NCI-H69 (cell line): ENCODE measurements at regions not wholly inside any gene's neighbourhood (a gene's known extent, or its start where the extent isn't known, plus 50 kb on each side); places are given as distances from the start of the nearest gene placed in this dataset.

Source experiments
- DNase-seq: peaks from one replicate; lab custom pipeline; 2025; lab: John Stamatoyannopoulos, UW

DNA sequence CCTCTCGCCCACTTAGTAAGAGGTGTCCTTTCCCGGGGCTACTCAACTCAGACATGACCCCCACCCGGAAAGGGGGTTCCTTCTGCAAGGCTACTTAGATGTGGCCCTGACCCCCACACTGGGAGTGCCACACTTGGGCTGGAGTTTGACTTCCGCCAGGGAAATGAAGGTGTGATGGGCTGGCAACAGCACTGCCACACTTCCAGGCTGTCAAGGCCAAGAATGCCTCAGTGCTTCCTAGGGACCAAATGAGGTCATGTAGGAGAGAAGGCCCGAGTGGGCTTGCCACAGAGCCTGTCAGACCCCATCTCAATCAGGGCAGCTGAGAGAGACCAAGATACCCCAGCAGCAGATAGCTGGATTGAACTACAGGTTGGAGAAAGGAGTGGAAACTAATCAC is 55.5 kb downstream of the DRD1 start:
- DNase-seq, result no peak

DNA sequence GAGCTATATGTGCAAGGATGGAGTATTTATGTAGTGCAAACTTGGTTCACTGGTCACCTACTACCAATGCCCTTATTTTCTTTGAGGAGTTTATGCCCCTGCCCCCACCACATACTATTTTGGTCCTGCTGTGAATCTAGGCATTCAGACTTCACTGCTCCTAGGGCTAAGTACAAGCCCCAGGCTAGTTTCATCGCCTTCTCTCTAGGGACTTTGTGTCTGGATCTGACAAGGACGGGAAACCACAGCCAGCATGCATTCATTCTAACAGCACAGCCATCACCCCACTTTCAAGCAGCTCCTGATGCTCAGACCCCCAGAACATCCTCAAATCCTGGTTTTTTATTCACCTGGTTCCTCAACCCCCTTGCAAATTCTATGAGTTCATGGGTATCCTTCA is 56.8 kb downstream of the DRD1 start:
- DNase-seq, result peak; percentile 12

DNA sequence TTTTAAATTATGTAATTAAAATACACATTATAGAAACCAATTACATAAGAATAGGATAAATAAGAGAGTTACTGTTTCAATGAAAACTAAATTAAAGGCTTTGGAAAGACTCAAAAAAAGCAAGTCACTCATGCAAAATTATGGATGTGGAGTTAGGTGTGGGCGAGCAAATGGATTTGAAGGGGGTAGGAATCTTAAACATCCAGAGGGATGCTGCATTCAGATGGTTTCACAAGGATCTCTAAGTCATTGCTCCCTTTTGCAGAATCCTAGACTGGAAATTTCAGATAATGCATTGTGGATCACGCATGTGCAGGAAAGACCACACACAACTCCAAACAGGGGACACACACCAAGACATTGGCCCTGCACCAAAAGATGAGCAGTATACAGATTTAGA is 57.5 kb downstream of the DRD1 start:
- no peak for DNase-seq

DNA sequence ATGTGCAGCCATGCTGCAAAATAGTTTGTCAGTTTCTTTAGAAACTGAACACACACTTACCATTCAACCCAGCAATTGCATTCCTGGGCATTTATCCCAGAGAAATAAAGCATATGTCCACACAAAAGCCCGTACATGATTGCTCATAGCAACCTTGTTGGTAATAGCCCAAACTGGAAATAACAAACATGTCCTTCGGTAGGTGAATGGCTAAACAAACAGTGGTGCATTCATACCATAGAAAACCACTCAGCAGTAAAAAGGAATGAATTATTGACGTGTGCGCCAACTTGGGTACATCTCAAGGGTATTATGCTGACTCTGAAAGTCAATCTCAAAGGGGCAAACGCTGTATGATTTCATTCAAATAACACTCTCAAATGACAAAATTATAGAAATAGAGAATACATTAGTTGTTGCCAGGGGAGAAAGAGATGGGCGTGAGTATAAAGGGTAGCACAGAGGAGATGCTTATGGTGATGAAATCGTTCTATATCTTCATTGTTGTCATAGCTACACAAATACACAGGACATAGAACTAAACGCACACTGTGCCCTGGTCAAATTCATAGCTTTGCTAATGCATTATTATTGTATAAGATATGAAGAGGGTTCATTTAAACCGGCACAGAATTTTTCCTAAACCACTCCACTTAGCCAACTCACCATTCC is 58.2 kb downstream of the DRD1 start:
- peak; percentile 70 for DNase-seq

DNA sequence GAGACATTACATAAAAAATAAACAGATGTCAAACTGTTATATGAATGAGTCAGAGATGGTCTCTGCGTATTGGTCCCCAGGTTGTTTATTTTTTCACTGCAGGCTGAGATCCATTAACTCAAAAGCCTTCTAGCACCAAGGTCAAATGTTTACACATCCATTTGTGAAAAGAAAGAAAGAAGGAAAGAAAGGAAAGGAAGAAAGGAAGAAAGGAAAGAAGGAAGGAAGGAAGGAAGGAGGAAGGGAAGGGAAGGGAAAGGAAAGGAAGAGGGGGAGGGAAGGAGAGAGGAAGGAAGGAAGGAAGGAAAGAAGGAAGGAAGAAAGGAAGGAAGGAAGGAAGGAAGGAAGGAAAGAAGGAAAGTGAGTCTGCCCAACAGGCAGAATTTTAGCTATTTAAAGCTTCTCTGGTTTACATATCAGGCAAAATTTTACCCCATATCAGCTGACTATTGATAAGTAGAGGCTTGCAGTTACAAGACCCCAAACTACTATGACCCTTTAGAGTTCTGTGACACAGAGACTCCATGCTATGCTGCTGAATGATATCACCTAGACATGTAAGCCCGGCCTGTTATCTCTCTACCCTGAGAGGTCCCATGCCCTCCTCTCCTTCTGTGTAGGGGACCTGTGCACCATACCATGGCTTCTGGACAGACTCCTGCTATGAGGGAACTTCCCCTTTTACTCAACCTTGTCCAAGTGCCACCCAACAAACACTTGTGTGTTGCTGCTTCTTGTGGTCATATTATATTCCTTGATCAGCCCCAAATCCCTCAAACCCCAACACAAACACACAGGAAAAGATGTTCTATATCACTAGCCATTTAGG is 59.0 kb downstream of the DRD1 start:
- peak; percentile 4 for DNase-seq

DNA sequence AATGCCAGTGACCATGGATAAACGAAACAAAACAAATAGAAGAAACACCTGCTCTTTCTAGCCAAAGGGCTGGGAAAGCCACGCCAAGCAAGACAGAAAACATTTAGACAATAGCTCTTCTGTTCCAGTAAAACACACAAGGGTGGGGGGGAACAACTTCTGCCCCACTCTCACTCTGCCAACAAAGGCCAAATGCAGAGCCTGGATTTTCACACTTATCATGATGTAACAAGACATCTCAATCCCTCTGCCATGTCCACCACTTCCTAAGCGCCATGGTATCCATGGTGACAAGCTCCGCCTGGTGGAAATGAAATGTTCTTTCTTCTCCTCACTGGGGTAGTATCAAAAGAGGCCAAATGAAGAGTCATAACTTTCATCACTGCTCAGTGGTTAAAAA is 60.6 kb downstream of the DRD1 start:
- peak; percentile 24 for DNase-seq

DNA sequence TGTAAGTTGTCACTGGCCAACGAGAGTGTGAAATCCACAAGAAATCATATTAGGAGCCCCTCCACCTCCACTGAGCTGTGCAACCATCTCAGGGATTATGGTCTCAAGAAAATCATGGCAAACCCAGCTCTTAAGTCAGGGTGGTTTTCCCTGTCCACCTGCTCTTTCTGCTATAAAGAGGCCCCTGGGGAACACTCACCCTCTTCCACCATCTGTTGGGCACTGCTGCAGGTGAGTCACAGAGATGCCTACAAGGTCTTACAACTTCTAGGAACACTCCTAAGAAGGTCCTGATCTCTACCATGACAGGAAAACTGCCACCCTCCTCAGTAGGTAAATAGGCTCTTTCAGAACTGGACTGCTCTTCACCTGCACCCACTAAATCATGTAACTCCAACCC is 61.8 kb downstream of the DRD1 start:
- DNase-seq, result peak; percentile 33

DNA sequence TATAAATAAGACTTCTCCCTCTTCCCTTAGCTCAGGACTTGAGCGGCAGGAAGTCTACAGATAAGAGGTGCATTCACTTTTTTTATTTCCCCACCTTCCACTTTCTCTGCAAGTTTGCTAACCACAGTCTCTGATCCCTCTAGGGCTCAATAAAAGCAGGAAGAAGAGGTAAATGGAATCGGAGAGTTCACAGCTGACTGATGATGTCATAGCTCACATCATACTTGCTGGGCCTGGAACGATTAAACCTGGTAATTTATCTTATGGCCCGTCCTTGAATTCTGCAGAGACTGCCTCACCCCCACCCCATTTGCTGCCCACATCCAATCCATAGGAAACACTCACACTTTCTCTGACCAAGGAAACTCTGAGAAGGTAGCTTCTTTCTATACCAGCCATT is 62.9 kb downstream of the DRD1 start:
- no peak for DNase-seq

DNA sequence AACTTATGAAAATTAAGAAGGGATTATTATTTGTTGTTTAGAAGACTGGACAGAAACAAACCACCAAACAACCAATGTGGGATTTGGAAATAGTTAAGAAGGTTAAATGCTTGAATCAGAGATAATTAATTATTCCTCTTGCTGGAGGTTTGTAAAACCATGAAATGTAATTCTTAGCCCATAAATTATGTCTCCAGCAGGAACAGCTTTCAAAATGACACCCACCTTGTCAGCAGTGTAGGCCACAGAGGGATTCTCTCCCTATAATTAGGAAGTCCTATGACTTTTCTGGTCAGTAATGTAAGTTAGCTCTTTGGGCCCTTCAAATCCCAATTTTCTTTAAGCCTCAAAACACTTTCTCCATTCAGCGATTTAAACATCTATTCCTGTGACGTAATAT is 63.3 kb downstream of the DRD1 start:
- no peak for DNase-seq

DNA sequence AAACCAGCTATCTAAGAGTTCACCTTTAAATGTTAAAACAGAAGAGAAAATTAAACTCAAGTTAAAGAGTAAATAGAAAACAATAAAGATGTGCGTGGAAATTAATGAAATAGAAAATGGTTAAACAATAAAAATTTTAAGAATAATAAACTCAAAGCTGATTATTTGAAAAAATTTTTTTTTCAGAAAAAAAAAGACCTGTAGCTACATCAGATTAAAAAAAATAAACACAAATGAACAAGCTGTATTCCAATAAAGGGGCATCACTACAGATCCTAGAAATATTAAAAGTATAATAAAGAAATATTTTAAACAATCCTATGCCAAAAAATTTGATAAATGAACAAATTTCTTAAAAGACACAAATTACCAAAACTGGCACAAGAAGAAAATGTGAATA is 64.1 kb downstream of the DRD1 start:
- no peak for DNase-seq

DNA sequence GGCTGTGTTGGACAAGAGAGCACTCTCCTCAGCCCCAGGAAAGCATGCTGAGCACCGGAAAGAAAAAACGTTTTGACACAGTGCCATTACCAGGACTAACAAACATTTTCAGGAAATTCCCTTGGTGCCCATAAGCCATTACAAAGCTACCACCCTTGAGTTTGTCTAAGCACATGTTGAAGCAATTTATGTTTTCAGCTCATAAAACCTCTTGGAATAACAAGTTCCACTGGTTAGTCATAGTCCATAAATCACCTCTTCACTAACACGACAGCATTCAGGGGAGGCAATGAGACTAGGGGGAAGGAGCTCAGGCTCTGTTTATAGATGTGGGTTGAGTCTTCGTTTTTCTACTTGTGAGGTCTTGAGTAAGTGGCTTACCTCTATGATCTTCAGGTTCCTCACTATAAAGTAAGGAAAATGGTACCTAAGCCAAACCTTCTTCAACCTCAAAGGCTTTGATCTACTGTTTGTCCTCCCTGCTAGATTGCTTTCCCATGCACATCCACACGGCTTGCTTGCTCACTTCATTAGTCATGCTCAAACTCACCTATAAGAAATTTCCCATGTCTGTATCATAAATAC is 65.4 kb downstream of the DRD1 start:
- peak; percentile 38 for DNase-seq

DNA sequence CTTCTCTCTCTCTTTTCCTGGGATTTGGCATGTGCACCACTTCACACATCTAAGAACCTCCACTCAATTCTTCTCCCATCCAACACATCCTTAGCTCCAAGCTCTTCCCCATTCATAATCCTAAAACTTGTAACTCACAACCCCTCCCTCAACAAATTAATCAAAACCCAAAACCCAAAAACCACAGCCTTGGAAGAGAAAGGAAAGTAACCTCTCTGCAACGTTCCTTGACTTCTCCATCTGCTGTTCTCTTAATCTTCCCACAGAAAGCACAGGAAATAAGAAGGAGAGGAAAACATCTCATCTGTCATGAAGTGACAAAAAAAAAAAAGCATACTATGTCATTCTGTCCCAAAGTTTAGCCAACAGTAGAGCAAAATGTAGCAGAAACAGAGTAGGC is 66.2 kb downstream of the DRD1 start:
- DNase-seq, result no peak

DNA sequence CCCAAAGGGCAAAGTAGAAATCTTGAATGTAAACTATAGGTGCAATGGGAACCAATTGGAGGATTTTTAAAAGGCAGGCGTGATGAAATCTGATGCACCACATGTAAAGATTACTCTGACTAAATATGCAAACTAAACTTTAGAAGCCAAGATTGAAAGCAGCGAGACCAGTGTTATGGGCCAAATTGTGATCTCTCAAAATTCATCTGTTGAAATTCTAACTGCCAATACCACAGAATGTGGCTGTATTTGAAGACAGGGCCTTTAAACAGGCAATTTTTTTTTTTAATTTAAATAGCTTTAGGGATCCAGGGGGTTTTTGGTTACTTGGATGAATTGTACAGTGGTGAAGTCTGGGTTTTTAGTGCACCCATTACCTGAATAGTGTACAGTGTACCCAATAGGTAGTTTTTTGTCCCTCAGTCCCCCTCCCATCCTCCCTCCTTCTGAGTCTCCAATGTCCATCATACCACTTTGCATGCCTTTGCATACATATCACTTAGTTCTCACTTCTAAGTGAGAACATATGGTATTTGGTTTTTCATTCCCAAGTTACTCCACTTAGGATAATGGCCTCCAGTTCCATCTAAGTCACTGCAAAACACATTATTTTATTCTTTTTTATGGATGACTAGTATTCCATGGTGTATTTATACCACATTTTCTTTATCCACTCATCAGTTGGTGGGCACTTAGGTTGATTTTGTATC is 69.7 kb downstream of the DRD1 start:
- no peak for DNase-seq

DNA sequence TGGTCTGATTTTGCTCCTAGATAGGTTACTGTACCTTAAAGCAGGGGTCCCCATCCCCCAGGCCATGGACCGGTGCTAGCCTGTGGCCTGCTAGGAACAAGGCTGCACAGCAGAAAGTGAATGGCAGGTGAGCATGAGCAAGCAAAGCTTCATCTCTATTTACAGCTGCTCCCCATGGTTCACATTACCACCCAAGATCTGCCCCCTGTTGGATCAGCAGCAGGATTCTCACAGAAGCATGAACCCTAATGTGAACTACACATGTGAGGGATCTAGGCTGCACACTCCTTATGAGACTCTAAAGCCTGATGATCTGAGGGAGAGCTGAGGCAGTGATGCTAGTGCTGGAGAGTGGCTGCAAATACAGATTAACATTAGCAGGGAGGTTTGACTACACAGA is 78.1 kb downstream of the DRD1 start:
- DNase-seq, result no peak

DNA sequence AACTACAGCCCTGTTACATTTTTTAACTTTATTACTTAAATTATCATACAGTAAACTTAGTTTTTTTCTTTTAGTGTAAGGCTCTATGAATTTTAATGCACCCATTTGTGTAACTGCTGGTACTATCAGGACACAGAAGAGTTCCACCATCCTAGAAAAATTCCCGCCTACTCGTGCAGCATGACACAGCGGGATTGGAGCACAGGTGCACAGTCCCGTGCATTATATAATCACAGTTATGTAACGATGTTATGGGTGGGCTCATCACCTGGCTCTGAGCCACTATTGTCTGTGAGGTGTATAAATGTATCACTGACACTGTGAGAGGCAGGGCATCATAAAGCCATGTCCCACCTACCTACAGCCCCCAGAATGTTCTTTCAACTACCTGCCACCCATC is 80.7 kb downstream of the DRD1 start:
- no peak for DNase-seq

DNA sequence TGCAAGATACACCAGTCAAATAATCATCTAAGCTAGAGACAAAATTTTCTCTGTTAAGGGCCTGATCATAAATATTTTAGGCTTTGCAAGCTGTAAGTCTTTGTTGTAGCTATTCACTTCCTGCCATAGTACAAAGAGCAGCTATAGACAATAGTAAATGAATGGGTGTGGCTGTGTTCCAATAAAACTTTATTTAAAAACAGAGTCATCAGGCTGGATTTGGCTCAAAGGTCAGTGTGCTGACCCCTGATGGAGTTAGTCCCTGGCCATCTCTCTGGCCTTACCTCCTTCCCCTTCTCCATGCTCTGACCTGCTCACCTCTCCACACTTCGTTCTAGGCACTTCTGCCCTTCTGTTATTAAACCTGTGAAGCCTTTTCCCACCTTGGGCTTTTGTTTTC is 86.0 kb downstream of the DRD1 start:
- no peak for DNase-seq

DNA sequence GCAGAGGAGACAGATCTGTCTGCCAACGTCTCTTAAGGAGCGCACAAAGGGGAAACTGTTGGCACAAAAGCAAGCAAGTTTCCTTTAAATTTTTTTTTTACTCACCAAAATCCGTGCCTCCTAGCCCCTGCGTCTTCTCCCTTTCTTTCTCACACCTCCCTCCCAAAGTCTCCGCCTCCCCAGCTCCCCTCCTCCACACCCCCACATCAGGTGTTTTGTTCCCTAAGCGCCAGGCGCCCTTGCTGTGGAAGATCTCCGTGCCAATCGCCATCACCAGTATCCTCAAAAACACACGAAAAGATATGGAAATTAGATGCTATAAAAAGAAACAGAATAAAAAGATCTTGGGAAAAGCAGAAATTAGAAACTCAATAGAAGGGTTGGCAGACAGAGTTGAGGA is 87.6 kb downstream of the DRD1 start:
- DNase-seq, result no peak

DNA sequence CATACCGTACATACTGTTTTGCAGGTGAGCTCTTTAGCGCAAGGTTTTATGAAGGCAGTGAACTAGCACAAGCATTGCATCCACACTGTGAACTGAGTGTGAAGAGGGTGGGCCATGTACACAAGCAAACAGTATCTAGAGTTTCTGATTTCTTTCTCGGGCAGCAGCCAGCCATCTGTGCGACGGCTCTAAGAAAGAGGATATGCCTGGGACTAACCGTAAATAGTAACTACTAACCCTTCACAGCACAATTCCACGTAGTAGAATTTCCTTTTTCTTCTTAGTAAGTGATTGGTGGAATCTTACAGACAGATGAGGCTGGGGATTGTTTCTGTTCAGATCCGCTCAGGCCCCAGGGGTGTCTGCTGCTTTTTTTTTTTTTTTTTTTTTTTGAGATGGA is 89.0 kb downstream of the DRD1 start:
- DNase-seq, result no peak

DNA sequence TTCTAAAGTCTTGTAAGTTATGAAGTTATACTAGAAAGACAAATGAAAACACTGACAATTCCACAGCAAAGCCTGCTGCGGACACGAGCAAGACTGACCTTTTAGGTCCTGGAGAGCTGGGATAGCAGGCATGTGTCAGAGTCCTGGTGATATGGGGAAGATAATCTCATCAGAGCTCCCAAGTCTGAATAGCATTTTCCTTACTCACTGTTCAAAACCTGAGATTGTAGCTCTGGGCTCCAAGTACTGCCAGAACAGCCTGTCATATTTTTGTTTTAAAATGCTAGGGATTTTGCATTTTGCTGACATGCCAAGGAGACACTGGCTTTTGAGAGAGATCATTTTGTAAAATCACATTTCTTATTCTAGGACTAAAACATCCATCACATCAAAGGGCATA is 90.1 kb downstream of the DRD1 start:
- no peak for DNase-seq

DNA sequence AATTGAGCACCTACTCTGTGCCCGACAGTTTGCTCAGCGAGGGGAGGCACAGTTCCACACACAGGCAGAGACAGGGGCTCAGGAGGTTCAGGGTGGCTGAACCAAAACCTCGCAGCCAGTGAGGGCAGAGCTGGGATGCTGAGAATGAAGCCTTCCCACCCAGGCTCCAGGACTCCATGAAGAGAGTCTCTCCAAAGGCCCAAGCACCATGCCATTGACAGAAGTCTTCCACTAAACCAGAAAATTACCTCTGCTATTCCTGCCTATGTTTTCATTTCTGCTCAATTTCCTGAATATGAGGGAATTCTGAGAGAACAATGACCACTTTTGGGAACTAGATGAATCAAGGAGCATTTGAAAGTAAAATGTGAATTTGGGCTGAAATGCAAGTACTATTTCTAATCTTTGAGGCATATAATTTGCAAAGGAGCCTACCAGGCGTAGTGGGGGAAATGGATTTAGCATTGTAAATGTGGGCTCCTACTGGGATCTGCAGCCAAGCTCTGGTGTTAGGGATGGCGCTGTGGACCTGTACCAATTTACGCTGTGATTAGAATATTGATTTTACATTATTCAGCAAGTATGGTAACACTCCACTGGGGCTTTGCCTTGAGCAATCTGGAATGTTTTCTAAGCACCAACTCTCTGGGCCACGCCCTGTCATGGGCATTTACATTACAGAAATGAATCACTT is 91.9 kb downstream of the DRD1 start:
- no peak for DNase-seq

DNA sequence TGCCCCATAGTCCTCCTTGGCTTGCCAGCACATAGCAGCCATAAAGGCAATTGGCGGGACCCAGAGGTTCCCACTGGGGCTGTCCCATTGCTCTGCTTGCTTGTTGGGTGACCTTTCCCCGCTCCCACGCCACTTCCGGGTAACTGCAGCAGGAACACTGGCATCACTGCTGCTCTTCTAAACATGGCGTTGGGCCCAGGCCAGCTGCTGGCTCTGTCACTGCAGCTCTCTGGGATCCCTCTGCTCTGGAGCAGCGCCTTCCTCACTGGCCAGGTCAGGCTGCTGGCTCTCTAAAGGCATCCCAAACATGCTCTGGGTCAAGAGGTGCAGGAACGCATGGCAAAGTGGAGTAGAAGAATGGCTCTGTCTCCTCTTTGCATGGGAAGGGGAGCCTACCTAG is 92.9 kb downstream of the DRD1 start:
- no peak for DNase-seq

DNA sequence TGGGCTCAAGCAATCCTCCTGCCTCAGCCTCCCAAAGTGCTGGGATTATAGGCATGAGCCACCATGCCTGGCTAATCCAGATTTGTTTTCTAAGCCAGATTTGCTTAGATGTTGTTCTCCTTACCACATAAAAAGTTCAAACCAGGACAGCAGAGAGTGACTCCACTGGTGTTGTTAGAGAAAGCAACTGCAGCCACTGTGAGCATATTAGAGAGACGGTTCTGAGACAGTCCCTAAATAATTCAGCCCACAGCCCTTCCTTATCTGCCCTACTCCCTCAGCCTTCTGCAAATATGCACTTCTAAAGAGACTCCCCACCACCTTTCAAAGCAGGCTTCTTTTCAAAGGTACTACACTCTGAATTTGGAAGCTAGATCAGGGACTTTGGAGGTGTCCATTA is 96.1 kb downstream of the DRD1 start:
- no peak for DNase-seq
